Tibial artery (tissue), 4 donors: ENCODE measurements at regions not wholly inside any gene's neighbourhood (a gene's known extent, or its start where the extent isn't known, plus 50 kb on each side); places are given as distances from the start of the nearest gene placed in this dataset.

Source experiments
- DNase-seq, 2 donors: peaks; one replicate each; pipeline ENCODE4 v3.0.0-alpha.2; 2019
- H3K27ac ChIP-seq, 2 donors: fragments of 200-600 bp; sonication (generic) in 1 of 2; 1 replicate in 1 of 2; 2 replicates in 1 of 2; pipeline ENCODE4 v1.5.1; 2018 to 2019; ENCODE audit warnings: mild to moderate bottlenecking in 1 of 2
- H3K27me3 ChIP-seq, 2 donors: fragments of 200-600 bp; sonication (generic) in 1 of 2; one replicate each; pipeline versions ENCODE4 v1.5.1 to v1.6.0; 2016 to 2019
- H3K36me3 ChIP-seq, 3 donors: fragments of 200-600 bp; sonication (generic) in 2 of 3; one replicate each; pipeline ENCODE4 v1.5.1; 2016 to 2019; ENCODE audit warnings: mild to moderate bottlenecking in 2 of 3
- H3K4me1 ChIP-seq, 4 donors: fragments of 200-600 bp; sonication (generic) in 2 of 4; 1 replicate in 3 of 4; 2 replicates in 1 of 4; pipeline ENCODE4 v1.5.1; 2016 to 2019
- H3K4me3 ChIP-seq, 2 donors: fragments of 200-600 bp; sonication (generic) in 1 of 2; 1 replicate in 1 of 2; 2 replicates in 1 of 2; pipeline ENCODE4 v1.5.1; 2018 to 2019; ENCODE audit warnings: mild to moderate bottlenecking in 2 of 2
- H3K9me3 ChIP-seq, 3 donors: fragments of 200-600 bp; sonication (generic) in 1 of 3; one replicate each; pipeline ENCODE4 v1.5.1; 2016 to 2019
- intact Hi-C: fragments of 100-400 bp; cut with DNase I; formaldehyde crosslinking; loops from one replicate; pipeline ENCODE4 v1.15.0; 2023; ENCODE audit warnings: low total_unique reads
- TF ChIP-seq, protein P1 (sequence below), 2 experiments: fragments of 200-600 bp in 1 of 2; fragments of 450-650 bp in 1 of 2; IDR thresholded peaks; one replicate each; pipeline ENCODE4 v1.5.1; 2017 to 2019; ENCODE audit warnings: antibody characterized with exemption in 2 of 2, mild to moderate bottlenecking in 1 of 2, moderate library complexity in 1 of 2

DNA sequence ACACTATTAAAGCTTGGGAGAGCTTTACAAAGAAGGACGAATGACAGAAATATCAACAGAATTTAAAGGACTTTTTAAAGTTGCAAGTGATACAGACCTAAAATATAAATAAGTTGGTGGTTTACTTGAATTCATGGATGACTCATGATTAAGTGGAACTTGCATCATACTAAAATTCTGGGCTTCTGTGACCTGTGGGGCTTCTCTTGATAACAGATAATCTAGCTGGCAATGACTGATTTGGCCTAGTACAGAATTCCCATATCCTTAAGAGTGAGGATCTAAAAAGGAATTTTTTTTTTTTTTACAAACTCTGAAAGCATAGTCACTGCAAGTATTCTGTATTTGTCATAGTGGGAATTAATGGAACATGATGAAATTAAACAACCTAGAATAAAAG lies 543.7 kb upstream of the SGCD start:
- intact Hi-C loops = no loop called here
- DNase-seq = no peak
- TF ChIP-seq, protein P1, sequence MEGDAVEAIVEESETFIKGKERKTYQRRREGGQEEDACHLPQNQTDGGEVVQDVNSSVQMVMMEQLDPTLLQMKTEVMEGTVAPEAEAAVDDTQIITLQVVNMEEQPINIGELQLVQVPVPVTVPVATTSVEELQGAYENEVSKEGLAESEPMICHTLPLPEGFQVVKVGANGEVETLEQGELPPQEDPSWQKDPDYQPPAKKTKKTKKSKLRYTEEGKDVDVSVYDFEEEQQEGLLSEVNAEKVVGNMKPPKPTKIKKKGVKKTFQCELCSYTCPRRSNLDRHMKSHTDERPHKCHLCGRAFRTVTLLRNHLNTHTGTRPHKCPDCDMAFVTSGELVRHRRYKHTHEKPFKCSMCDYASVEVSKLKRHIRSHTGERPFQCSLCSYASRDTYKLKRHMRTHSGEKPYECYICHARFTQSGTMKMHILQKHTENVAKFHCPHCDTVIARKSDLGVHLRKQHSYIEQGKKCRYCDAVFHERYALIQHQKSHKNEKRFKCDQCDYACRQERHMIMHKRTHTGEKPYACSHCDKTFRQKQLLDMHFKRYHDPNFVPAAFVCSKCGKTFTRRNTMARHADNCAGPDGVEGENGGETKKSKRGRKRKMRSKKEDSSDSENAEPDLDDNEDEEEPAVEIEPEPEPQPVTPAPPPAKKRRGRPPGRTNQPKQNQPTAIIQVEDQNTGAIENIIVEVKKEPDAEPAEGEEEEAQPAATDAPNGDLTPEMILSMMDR (IDR thresholded peaks at IDR 0.05) = no peak
- no peak overlapping the region for H3K27ac ChIP-seq
- H3K4me1 ChIP-seq = no peaks in the 10 kb centered on the region
- H3K9me3 ChIP-seq = peaks cover 0 to 3% (median 0%) of the 10 kb centered on the region in 3 donors
- H3K36me3 ChIP-seq = no peaks in the 10 kb centered on the region
- no peak overlapping the region for H3K4me3 ChIP-seq
- no peaks in the 10 kb centered on the region for H3K27me3 ChIP-seq

DNA sequence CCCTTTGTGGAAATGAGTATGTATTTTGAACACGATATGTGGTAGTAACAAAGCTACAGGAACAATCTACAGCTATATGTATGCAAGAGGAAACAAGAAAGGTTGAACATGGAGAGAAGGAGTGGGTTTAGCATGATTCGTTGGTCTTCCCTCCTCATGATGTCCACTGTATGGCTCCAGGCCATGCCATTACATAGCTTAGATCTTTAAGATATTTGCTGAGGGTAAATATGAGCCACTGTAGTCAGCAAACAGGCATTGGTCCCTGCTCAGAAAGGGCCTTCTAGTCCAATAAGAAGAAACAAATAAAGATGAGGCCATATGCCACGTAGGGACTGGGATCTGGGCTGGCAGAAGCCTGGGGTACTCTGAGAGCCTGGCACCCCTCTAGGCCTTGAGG lies 543.2 kb upstream of the SGCD start:
- Histone ChIP-seq H3K4me1 (no peaks in the 10 kb centered on the region), H3K27me3 (no peaks in the 10 kb centered on the region), H3K36me3 (no peaks in the 10 kb centered on the region), H3K4me3 (no peak overlapping the region), H3K9me3 (peaks cover 0 to 3% (median 0%) of the 10 kb centered on the region in 3 donors), H3K27ac (no peak overlapping the region)
- TF ChIP-seq, protein P1 (IDR thresholded peaks at IDR 0.05) = no peak
- intact Hi-C loops = no loop called here
- DNase-seq = no peak

DNA sequence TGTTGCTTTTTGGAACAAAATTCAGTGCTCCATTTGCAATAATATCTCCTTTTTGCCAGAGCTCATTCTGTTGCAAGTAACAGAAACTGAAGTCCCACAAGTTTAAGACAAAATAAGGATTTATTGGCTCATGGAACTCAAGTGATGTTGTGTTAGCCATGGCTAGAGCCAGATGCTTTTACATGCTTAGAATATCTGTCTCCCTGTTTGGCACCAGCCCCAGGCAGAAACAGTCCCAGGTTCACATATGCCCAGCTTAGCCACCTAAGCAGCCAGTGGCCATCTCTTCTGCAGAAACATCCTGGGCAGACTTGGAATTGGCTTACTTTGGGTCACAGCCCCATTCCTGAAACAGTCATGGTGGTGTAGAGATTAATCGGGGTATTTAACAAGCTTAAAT lies 540.9 kb upstream of the SGCD start:
- Histone ChIP-seq H3K4me1 (no peaks in the 10 kb centered on the region), H3K36me3 (no peaks in the 10 kb centered on the region), H3K4me3 (no peak overlapping the region), H3K9me3 (no peaks in the 10 kb centered on the region), H3K27ac (no peak overlapping the region), H3K27me3 (no peaks in the 10 kb centered on the region)
- intact Hi-C loops = no loop called here
- TF ChIP-seq, protein P1 (IDR thresholded peaks at IDR 0.05) = no peak
- no peak for DNase-seq

DNA sequence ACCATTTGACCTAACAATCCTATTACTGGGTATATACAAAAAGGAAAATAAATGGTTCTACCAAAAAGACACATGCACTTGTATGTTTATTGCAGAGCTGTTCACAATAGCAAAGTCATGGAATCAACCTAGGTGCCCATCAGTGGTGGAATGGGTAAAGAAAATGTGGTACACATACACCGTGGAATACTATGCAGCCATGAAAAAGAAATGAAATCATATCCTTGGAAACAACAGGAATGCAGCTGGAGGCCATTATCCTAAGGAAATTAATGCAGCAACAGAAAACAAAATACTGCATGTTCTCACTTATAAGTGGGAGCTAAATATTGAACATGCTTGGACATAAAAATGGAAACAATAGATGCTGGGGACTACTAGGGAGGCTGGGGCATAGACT lies 534.1 kb upstream of the SGCD start:
- Histone ChIP-seq H3K27me3 (no peaks in the 10 kb centered on the region), H3K27ac (no peak overlapping the region), H3K9me3 (peaks cover 0 to 31% (median 12%) of the 10 kb centered on the region in 3 donors), H3K4me3 (no peak overlapping the region), H3K36me3 (no peaks in the 10 kb centered on the region), H3K4me1 (no peaks in the 10 kb centered on the region)
- intact Hi-C loops = no loop called here
- DNase-seq = no peak
- TF ChIP-seq, protein P1 (IDR thresholded peaks at IDR 0.05) = no peak

DNA sequence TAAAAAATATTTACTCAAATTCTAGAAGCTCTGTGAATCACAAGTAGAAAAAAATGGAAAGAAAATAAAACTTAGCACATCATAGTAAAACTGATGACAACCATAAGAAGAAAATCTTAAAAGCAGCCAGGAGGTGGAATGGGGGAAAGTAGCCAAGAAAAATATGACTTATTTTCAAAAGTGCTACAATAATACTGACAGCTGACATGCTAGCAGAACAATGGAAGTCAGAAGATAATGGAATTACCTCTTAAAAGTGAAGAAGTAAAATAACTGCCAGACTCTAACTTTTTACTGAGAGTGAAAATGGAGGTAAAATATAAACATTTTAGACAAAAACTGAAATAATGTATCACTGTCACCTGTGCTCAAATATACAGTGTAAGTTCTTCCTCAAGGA lies 532.2 kb upstream of the SGCD start:
- Histone ChIP-seq H3K27me3 (no peaks in the 10 kb centered on the region), H3K36me3 (no peaks in the 10 kb centered on the region), H3K4me3 (no peak overlapping the region), H3K4me1 (no peaks in the 10 kb centered on the region), H3K27ac (no peak overlapping the region), H3K9me3 (peaks cover 0 to 31% (median 12%) of the 10 kb centered on the region in 3 donors)
- intact Hi-C loops = no loop called here
- TF ChIP-seq, protein P1 (IDR thresholded peaks at IDR 0.05) = no peak
- no peak for DNase-seq

DNA sequence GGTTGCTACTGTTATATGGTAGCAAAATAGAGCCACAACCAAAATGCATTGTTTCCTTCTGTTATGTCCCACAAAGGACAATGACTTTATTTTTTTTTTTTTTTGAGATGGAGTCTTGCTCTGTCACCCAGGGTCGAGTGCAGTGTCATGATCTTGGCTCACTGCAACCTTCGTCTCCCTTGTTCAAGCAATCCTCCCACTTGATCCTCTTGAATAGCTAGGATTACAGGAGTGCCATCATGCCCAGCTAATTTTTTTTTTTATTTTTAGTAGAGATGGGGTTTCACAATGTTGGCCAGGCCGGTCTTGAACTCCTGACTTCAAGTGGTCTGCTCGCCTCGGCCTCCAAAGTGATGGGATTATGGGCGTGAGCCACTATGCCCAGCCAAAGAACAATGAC lies 527.7 kb upstream of the SGCD start:
- Histone ChIP-seq H3K36me3 (no peaks in the 10 kb centered on the region), H3K4me3 (no peak overlapping the region), H3K9me3 (peaks cover 0 to 22% (median 7%) of the 10 kb centered on the region in 3 donors), H3K27ac (no peak overlapping the region), H3K4me1 (no peaks in the 10 kb centered on the region), H3K27me3 (no peaks in the 10 kb centered on the region)
- no peak for DNase-seq
- intact Hi-C loops = no loop called here
- TF ChIP-seq, protein P1 (IDR thresholded peaks at IDR 0.05) = no peak
